ENCODE measurements at regions not wholly inside any gene's neighbourhood (a gene's known extent, or its start where the extent isn't known, plus 50 kb on each side); places are given as distances from the start of the nearest gene placed in this dataset.
"Not testable (repeated sequence)": the region's sequence is repeated elsewhere in the genome, so short reads cannot be mapped to it uniquely, and the experiment has no call there.

DNA sequence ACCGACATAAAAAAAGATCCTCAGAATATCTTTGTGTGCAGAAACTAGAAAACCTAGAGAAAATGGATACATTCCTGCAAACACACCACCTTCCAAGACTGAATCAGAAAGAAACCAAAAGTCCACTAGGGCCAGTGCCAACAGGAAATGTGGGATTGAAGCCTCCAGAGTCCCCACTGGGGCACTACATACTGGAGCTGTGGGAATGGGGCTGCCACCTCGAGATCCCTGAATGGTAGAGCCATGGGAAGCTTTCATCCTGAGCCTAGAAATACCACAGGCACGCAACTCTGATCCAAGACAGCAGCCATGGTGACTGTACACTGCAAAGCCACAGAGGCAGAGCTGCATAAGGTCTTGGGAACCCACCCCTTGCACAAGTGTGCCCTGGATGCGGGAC, 111.6 kb upstream of the TPTE start:
- DNase-seq (ENCODE audit: low spot score): not testable (repeated sequence)

DNA sequence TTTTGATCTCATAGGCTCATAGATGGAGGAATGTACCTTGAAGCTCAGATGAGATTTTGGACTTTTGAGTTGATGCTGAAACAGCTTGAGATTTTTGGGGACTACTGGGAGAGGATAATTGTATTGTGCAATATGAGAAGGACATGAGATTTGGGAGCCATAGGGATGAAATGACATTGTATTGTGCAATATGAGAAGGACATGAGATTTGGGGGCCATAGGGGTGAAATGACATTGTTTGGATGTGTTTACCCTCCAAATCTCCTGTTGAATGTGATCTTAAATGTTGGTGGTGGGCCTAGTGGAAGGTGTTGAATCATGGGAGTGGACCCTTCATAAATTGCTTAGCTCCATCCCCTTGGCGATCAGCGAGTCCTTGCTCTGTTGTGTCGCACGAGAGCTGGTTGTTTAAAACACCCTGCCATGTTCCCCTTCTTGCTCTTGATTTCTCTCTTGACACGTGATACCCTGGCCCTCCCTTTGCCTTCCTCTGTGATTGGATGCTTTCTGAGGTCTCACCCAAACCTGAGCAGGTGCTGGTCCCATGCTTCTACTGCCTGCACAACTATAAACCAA, 110.9 kb upstream of the TPTE start:
- DNase-seq (ENCODE audit: low spot score): not testable (repeated sequence)

DNA sequence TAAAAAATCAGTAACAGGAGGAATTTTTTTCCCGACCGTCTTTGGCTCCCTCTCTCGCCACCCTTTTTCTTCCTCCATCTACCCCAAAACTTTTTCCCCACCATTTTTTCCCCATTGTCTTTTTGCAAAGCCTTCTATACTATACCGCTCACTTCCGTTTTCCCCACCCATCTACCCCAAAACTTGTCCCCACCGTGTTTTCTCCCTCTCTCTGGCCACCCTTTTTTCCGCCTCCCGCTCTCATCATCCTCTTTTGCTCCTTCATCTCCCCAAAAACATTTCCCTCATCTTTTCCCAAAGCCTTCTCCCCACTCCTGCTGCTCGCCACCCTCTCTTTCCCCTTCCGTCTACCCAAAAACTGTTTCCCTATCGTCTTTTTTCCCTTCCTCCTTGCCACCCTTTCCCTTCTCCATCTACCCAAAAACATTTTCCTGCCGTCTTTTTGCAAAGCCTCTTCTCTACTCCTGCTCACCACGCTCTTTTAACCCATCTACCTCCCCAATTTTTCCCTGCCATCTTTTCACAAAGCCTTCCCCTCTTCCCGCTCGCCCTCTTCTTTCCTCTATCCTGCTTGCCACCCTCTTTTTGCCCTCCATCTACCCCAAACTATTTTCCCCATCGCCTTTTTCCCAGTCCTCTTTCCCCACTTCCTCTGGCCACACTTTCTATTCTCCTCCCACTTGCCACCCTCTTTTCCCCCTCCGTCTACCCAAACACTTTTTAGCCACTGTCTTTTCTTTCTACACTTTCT, 109.4 kb upstream of the TPTE start:
- DNase-seq (ENCODE audit: low spot score): not testable (repeated sequence)

DNA sequence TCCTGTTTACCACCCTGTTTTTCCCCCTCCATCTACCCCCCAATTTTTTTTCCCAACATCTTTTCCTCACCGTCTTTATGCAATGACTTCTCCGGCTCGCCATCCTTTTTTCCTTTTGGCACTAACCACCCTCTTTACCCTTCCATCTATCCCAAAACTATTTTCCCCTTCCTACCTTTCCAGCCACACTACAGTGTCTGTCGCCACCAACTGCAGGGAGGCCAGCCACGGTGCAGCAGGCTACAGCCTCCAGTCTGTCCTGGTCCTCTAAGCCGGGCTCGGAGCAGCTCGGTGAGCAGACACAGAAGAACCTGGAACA, 108.5 kb upstream of the TPTE start:
- not testable (repeated sequence) for DNase-seq (ENCODE audit: low spot score)

DNA sequence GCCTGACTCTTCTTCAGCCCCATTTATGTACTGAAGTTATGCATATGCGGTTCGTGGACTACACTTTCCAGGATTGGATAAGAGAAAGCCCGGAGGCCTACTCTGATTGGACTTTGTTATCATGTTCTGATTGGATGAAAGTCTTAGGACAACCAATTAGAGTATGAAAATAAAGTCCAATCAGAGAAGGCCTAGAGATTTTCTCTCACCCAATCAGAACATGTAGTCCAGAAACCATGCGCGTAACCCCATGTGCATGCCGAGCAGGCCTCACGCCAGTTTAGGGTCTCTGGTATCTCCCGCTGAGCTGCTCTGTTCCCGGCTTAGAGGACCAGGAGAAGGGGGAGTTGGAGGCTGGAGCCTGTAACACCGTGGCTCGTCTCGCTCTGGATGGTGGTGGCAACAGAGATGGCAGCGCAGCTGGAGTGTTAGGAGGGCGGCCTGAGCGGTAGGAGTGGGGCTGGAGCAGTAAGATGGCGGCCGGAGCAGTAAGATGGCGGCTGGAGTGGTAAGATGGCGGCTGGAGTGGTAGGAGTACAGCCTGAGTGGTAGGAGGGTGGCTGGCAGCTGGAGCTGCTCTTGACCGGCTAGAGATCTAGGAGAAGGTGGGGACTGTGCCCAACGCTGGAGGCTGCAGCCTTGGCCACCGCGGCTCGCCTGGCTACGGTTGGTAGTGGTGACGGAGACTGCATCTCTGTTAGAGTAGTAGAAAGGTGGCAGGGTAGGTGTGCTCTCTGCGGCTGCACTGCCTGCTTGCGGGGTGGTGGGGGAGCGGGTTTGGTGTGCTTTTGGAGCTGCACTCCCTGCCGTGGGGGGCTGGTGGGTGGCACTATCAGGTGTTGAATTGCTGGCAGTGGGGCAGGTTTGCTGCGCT, 107.9 kb upstream of the TPTE start:
- not testable (repeated sequence) for DNase-seq (ENCODE audit: low spot score)

DNA sequence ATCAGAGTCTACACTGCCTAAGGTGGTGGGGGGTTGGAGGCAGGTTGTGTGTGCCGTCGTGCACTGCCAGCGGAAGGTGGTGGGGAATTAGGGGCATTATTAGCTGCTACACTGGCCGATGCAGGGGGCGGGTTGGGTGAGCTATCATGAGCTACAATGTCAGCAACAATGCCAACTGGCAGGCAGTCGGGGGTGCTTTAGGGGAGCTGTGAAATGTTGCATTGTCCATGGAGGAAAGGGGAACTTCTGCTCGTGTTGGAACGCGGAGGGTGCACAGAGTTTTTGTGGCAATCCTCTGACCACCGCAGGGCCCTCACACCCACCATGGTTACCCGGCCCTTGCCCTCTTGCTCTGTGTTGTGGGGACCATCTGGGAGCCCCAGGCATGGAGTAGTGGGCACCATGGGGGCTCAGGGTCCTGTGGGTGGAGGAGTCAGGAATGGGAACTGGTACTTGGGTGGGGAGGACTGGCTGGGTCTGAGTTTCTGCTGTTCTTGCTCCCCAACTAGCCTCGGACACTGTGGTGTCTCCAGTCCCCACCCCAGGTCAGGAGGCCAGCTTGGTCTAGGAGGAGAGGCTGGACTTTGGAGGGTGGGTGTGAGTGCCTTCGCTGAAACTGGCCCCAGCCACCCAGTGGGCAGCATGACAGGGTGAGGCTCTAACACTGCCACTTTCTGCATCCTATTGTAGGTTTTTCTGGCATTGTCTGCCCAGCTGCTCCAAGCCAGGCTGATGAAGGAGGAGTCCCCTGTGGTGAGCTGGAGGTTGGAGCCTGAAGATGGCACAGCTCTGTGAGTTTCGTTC, 107.1 kb upstream of the TPTE start:
- not testable (repeated sequence) for DNase-seq (ENCODE audit: low spot score)

DNA sequence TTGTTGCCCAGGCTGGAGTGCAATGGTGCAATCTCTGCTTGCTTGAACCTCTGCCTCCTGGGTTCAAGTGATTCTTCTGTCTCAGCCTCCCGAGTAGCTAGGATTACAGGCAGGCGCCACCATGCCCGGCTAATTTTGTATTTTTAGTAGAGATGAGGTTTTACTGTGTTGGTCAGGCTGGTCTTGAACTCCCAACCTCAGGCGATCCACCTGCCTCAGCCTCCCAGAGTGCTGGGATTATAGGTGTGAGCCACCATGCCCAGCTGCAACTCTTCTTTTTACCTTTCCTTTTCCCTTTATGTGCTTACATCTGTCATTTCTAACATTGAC, 106.5 kb upstream of the TPTE start:
- DNase-seq (ENCODE audit: low spot score): not testable (repeated sequence)

DNA sequence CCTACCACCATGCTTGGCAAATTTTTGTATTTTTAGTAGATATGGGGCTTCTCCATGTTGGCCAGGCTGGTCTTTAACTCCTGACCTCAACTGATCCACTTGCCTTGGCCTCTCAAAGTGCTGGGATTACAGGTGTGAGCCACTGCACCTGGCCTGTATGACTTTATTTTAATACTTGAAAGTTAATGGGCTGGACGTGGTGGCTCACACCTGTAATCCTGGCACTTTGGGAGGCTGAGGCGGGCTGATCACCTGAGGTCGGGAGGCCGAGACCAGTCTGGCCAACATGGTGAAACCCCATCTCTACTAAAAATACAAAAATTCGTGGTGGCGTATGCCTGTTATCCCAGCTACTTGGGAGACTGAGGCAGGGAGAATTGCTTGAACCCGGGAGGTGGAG, 105.9 kb upstream of the TPTE start:
- not testable (repeated sequence) for DNase-seq (ENCODE audit: low spot score)

DNA sequence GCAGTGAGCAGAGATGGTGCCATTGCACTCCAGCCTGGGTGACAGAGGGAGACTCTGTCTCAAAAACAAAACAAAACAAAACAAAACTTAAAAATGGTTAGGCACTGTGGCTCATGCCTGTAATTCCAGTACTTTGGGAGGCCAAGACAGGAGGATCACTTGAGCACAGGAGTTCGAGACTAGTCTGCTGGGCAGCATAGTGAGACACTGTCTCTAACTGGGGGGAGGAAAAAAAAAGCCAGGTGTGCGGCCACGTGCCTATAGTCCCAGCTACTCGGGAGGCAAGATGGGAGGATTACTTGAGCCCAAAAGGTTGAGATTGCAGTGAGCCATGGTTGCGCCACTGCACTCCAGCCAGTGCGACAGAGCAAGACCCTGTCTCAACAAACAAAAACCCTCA, 105.5 kb upstream of the TPTE start:
- not testable (repeated sequence) for DNase-seq (ENCODE audit: low spot score)

DNA sequence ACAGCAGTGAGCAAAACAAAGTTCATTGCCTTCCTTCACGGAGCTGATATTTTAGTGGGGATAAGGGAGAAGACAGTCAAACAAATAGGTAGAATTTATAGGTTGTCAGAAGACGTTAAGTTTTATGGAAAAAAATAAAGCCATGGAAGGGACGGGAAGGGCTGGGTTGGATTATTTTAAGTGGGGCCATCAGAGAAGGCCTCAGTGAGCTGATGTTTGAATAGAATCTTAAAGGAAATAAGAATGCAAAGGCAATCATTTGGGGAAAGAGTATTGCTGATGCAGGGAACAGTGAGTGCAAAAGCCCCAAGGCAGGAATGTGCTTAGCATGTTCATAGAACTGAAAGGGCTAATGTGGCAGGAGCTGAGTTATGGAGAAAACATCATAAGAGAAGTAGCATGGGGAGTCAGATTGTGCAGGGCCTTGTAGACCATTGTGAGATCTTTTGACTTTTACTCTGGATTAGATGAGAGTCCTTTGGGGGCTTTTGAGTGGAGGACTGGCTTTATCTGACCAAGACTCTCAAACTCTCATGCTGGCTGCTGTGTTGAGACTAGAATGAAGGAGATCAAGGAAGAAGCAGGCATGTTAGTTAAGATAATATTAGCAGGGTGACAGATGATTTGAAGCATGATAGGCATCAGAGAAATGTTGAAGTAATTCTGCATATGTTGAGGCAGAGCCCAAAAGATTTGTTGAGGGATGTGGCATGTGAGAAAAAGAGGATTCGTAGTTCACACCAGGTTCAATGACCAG, 104.5 kb upstream of the TPTE start:
- not testable (repeated sequence) for DNase-seq (ENCODE audit: low spot score)

DNA sequence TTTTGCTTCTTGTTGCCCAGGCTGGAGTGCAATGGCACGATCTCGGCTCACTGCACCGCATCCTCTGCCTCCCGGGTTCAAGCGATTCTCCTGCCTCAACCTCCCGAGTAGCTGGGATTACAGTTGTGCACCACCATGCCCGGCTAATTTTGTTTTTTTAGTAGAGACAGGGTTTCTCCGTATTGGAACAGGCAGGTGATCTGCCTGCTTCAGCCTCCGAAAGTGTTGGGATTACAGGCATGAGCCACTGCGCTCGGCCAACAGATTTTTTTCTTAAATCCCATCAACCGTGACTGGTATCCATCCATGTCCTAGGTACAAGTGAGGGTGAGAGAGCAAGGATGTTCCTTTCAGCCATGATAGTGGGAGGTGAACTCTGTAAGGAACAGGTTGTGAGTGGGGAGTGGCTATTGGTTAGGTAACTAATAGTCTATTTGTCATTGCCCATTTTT, 103.8 kb upstream of the TPTE start:
- not testable (repeated sequence) for DNase-seq (ENCODE audit: low spot score)

DNA sequence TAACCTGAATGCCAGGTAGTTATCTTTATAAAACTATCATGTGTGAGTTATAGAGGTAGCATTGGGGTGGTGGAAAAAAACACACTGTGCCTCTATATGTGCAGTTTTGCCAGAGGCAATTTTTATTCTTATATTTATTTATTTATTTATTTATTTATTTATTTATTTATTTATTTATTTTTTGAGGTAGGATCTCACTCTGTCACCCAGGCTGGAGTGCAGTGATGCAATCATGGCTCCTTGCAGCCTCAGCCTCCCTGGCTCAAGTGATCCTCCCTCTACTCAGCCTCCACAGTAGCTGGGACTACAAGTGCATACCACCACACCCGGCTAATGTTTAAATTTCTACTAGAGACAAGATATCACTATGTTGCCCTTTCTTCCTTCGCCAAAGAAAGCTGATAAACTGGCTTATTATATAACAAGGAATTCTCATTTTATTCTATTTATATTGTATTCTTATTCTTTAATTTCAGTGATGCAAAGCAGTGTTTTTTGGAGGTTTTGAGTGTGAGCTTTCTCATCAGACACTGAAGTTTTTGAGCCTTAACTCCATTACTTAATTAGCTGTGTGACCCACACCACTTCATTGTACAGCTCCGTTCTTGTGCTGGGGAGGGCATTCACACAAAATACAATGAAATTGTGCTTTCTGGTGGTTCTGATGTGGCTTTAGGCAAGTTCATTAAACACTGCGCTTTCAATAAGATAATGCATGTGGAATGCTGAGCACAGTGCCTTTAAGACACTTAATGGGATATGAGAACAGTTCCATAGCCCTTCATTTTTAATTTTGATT, 102.9 kb upstream of the TPTE start:
- not testable (repeated sequence) for DNase-seq (ENCODE audit: low spot score)

DNA sequence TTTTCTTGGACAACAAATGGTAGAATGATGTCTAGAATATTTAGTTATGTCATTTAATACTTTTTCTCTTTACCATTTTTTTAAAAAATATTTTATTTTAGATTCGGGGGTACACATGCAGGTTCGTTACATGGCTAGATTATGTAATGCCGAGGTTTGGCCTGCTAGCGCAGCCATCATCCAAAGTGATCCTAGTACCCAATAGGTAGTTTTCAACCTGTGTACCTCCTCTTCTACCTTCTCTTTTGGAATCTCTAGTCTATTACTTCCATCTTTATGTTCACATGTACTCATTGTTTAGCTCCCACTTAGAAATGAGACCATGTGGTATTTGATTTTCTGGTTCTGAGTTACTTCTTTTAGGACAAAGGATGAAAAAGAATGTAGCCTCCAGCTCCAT, 100.2 kb upstream of the TPTE start:
- not testable (repeated sequence) for DNase-seq (ENCODE audit: low spot score)

DNA sequence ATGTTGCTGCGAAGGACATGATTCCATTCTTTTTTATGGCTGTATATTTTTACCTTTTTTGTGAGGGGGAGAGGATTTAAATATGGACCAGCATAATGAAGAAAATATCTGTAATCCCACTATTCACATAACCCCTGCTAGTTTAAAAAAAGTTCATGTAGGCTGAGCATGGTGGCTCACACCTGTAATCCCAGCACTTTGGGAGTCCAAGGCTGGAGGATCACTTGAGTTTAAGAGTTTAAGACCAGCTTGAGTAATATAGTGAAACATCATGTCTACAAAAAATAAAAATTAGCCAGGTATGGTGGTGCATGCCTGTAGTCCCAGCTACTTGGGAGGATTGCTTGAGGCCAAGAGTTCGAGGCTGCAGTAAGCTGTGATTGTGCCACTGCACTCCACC, 99.8 kb upstream of the TPTE start:
- DNase-seq (ENCODE audit: low spot score): not testable (repeated sequence)

DNA sequence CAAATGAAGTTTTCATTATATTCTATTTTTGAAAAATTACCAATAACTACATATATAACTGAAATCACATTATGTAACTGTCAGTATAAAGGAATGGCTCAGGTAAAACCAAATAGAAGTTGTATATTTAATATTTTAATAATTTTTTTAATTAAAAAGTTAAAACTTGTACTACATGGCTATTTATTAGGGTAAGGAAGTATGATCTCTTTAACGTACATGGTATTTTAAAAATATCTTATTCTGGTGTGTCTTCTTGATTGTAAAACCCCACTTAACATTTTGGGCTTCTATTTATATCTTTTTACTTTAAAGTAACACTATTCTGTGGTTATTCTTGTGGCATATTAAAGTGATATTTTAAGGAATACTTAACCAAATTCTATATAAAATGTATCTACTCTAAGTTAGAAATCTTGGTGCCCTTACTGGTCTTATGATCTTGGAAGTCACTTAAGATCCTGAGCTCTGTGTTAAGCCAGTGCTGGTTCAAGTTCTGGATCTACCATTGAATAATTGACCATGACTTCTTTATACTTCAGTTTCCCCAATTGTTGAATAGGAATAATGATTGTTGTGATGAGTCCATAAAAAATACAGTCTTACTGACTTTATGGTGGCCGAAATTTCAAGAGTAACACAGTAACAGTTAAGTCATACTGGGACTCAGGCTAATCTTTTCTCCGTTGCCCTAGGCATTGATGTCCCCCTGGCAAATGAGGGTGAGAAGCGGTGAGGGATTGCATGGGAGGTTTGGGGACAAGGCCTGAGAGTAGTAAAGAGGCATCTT, 97.1 kb upstream of the TPTE start:
- DNase-seq (ENCODE audit: low spot score): not testable (repeated sequence)

DNA sequence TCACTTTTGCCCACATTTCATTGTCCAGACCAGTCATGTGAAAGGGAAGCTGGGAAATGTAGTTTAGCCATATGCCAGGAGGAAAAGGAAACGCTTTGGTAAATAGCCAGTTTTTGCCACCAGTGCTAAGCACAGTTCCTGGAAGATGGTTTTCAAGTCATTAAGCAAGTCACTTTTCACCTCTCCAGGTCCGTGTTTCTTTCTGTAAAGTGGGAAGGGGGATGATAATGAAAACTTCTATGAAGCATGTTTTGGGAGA, 96.6 kb upstream of the TPTE start:
- not testable (repeated sequence) for DNase-seq (ENCODE audit: low spot score)

DNA sequence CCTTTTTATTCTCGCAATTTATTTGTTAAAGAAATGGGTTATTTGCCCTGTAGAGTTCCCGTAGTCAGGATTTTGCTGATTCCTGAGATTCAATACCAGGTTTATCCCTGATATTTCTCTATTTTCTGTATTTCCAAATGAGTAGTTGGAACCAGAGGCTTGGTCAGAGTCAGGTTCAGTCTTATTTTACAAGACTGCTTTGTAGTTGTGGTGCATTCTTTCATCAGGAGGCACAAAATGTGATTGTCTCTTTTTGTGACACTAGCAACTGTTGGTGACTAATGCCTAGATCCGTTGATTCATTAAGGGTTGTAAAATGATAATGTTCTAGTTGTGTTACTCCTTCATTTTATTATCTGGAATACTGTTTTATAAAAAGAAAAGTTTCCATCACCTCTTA, 95.5 kb upstream of the TPTE start:
- DNase-seq (ENCODE audit: low spot score): no peak

DNA sequence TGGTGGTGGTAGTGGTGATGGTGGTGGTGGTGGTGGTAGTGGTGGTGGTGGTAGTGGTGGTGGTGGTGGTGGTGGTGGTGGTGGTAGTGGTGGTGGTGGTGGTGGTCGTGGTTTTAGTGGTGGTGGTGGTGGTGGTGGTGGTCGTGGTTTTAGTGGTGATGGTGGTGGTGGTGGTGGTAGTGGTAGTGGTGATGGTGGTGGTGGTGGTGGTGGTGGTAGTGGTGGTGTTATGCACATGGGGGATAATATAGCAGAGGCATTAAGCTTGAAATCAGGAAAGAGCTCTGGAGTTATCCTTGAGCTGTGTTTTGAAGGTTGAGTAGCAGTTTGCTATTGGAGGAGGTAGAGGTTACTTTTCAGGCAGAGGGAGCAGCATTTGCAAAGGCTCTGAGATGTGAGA, 94.6 kb upstream of the TPTE start:
- not testable (repeated sequence) for DNase-seq (ENCODE audit: low spot score)

DNA sequence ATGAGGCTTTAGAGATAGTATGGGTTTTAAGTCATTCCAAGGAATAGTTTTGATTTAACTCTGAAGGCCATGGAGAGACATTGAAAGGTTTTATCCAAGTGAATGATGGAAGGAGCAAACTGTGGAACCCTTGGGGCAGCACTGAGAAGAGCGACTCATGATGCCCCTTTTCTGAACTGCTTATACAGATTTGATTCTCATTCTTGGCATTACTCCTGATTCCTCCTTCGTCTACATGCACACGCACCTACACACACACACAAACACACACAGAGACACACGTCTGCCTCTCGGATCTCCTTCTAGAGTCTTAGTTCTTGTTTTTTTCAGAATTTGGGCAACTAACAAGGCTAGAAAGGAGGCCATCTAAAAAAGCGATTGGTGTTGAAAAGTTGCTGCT, 94.1 kb upstream of the TPTE start:
- not testable (repeated sequence) for DNase-seq (ENCODE audit: low spot score)

DNA sequence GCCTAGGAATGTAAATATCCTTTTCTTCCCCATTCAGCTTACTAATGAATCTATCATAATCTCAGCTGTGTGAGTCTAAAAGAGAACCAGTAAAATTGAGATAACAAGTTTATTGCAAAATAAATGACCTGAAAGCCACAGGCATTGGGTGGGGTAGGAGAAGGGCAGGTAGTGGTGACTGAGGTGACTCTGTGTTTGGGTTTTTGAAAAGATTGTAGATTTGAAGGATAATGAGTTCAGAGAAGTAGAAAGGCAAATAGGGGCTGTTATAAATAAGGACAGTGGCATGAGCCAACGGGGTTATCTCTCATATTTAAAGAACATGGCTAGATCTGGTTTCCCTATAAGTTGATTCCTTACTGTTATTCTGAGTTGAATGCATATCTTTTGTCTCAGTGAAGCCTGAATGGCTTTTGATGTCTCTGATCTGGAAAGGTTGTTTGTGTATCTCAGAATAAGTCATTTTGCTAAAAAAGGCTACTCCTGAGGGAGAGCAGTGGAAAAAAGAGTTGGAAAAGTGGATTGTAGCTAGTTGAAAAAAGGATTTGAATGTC, 92.3 kb upstream of the TPTE start:
- not testable (repeated sequence) for DNase-seq (ENCODE audit: low spot score)

Measured in RKO (cell line).